BJ (cell line): ENCODE measurements at regions not wholly inside any gene's neighbourhood (a gene's known extent, or its start where the extent isn't known, plus 50 kb on each side); places are given as distances from the start of the nearest gene placed in this dataset.
"Not testable (repeated sequence)": the region's sequence is repeated elsewhere in the genome, so short reads cannot be mapped to it uniquely, and the experiment has no call there.

Source experiments
- CTCF ChIA-PET: fragments of 350-600 bp; formaldehyde crosslinking; extraction: SDS; loops from one replicate; lab custom pipeline; 2021; ENCODE audit warnings: antibody characterized with exemption, inconsistent platforms; lab: Yijun Ruan, JAX
- POLR2A ChIA-PET: fragments of 300-600 bp; sonication (Branson Sonifier 250); formaldehyde crosslinking; extraction: SDS; loops from one replicate; lab custom pipeline; 2021; ENCODE audit warnings: antibody characterized with exemption; lab: Charles Lee
- DNase-seq: peaks from one replicate; pipeline ENCODE4 v3.0.0-alpha.2; 2011; ENCODE audit warnings: low read depth
- H3K27me3 ChIP-seq: 2 replicates; pipeline ENCODE4 v1.6.0; 2011; ENCODE audit warnings: low read length; ENCODE audit not compliant: control insufficient read depth, insufficient read depth
- H3K36me3 ChIP-seq: 2 replicates; pipeline ENCODE4 v1.5.1; 2011; ENCODE audit warnings: low read length; ENCODE audit not compliant: control insufficient read depth, insufficient read depth
- H3K4me3 ChIP-seq: 2 replicates; pipeline ENCODE4 v1.5.1; 2011; ENCODE audit warnings: low read depth, mild to moderate bottlenecking, control low read depth, low read length
- TF ChIP-seq, protein P1 (sequence below): IDR thresholded peaks from 2 replicates; pipeline ENCODE4 v1.5.1; 2011; ENCODE audit warnings: low read depth, mild to moderate bottlenecking, control low read depth, inconsistent platforms, low read length, moderate library complexity; ENCODE audit not compliant: insufficient read depth

- no peak for DNase-seq
- POLR2A ChIA-PET, result no interaction called here
- Histone ChIP-seq H3K4me3 (no peak overlapping the region), H3K36me3 (no peaks in the 10 kb centered on the region), H3K27me3 (no peaks in the 10 kb centered on the region)
- TF ChIP-seq, protein P1, sequence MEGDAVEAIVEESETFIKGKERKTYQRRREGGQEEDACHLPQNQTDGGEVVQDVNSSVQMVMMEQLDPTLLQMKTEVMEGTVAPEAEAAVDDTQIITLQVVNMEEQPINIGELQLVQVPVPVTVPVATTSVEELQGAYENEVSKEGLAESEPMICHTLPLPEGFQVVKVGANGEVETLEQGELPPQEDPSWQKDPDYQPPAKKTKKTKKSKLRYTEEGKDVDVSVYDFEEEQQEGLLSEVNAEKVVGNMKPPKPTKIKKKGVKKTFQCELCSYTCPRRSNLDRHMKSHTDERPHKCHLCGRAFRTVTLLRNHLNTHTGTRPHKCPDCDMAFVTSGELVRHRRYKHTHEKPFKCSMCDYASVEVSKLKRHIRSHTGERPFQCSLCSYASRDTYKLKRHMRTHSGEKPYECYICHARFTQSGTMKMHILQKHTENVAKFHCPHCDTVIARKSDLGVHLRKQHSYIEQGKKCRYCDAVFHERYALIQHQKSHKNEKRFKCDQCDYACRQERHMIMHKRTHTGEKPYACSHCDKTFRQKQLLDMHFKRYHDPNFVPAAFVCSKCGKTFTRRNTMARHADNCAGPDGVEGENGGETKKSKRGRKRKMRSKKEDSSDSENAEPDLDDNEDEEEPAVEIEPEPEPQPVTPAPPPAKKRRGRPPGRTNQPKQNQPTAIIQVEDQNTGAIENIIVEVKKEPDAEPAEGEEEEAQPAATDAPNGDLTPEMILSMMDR, result no peak
- CTCF ChIA-PET, result interaction anchor here (1.6 kb wide), 1 partner anchor 10 kb away, joined by 3 read pairs; no protein-coding TSS in a partner anchor
Measured at GRCh38 chr3:153567011-153567410, 405.0 kb downstream of the RAP2B start.

- TF ChIP-seq, protein P1, result no peak
- Histone ChIP-seq H3K36me3 (no peaks in the 10 kb centered on the region), H3K27me3 (no peaks in the 10 kb centered on the region), H3K4me3 (no peak overlapping the region)
- no peak for DNase-seq
- POLR2A ChIA-PET, result no interaction called here
- CTCF ChIA-PET, result no interaction called here
Measured at GRCh38 chr3:153567556-153567955, 405.5 kb downstream of the RAP2B start.

GRCh38 chr3:153570481-153570880 is 408.5 kb downstream of the RAP2B start:
- H3K27me3 ChIP-seq, DNase-seq, H3K4me3 ChIP-seq, H3K36me3 ChIP-seq, CTCF ChIA-PET, POLR2A ChIA-PET: not testable (repeated sequence)

GRCh38 chr3:153572165-153572564 is 410.1 kb downstream of the RAP2B start:
- H3K27me3 ChIP-seq, result no peaks in the 10 kb centered on the region
- H3K4me3 ChIP-seq, result no peak overlapping the region
- no peak for DNase-seq
- no peaks in the 10 kb centered on the region for H3K36me3 ChIP-seq
- ChIA-PET CTCF (no interaction called here), POLR2A (no interaction called here)
- TF ChIP-seq, protein P1, result no peak

GRCh38 chr3:153572654-153573053 is 410.6 kb downstream of the RAP2B start:
- DNase-seq, result no peak
- no peak overlapping the region for H3K4me3 ChIP-seq
- TF ChIP-seq, protein P1, result no peak
- POLR2A ChIA-PET, result no interaction called here
- H3K36me3 ChIP-seq, result no peaks in the 10 kb centered on the region
- CTCF ChIA-PET, result no interaction called here
- H3K27me3 ChIP-seq, result no peaks in the 10 kb centered on the region

DNA sequence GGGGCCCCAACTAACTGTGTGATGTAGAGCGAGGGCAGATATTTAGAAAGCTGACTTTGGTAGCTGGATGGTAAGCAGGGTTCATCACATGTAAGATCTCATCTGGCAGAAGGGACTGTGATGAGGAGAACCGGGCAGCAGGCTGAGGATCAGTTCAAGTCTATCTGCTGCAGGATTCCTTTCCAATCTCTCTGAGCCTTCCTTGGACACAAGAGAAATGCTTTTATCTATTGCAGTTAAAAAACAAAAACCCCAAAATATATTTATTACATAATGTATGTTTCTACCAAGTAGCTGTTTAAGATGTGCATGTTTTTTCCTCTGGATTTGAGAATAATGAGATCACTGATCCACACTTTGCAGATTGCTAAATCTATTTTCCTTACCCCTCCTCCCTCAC is 411.5 kb downstream of the RAP2B start:
- CTCF ChIA-PET, result no interaction called here
- TF ChIP-seq, protein P1, result no peak
- H3K36me3 ChIP-seq, result no peaks in the 10 kb centered on the region
- no peak overlapping the region for H3K4me3 ChIP-seq
- POLR2A ChIA-PET, result no interaction called here
- H3K27me3 ChIP-seq, result no peaks in the 10 kb centered on the region
- DNase-seq, result no peak
